ENCODE measurements at regions not wholly inside any gene's neighbourhood (a gene's known extent, or its start where the extent isn't known, plus 50 kb on each side); places are given as distances from the start of the nearest gene placed in this dataset.
A peak's percentile ranks its signal among the peaks of the same experiment; 100 is the strongest.

GRCh38 chr12:95413576-95413975 lies 60.4 kb upstream of the METAP2 start:
- CTCF ChIA-PET (ENCODE audit: unreplicated experiment): no interaction called here
- no peak overlapping the region for H2AFZ ChIP-seq (ENCODE audit: low read length)
- BruUV-seq (replicated peaks): no TSS peak

GRCh38 chr12:95415451-95415850 lies 58.5 kb upstream of the METAP2 start:
- H3K36me3 ChIP-seq (ENCODE audit: insufficient read depth, low read length): no peaks in the 10 kb centered on the region
- peak overlapping the region; percentile 39 for H3K27ac ChIP-seq (ENCODE audit: low read depth, low read length, poor library complexity, severe bottlenecking)
- H4K20me1 ChIP-seq (ENCODE audit: insufficient read depth, low read length): no peaks in the 10 kb centered on the region
- TF ChIP-seq CTCF (conservative IDR thresholded peaks at IDR 0.05; ENCODE audit: low read length) (no peak), EZH2phosphoT487 (IDR thresholded peaks at IDR 0.05; ENCODE audit: borderline replicate concordance, low read depth, low read length) (no peak)
- peak overlapping the region; percentile 69 for H2AFZ ChIP-seq (ENCODE audit: low read length)
- H3K4me2 ChIP-seq (ENCODE audit: low read length): peak overlapping the region; percentile 43
- H3K4me3 ChIP-seq (ENCODE audit: low read depth, low read length, poor library complexity, severe bottlenecking): no peak overlapping the region
- peaks cover 44% of the 10 kb centered on the region for H3K4me1 ChIP-seq (ENCODE audit: insufficient read depth, low read length, poor library complexity, severe bottlenecking)
- intact Hi-C loops (cut with micrococcal nuclease; ENCODE audit: unreplicated experiment): no loop called here
- H3K79me2 ChIP-seq (ENCODE audit: insufficient read depth, low read depth, low read length): no peaks in the 10 kb centered on the region
- no peaks in the 10 kb centered on the region for H3K9me2 ChIP-seq (ENCODE audit: insufficient read depth, low read length)
- no peaks in the 10 kb centered on the region for H3K9me3 ChIP-seq (ENCODE audit: low read length)
- DNase-seq (ENCODE audit: low spot score): no peak
- CTCF ChIA-PET (ENCODE audit: unreplicated experiment): no interaction called here
- POLR2A ChIA-PET: interaction anchor here (0.6 to 1.9 kb wide), 4 partner anchors 9 to 57 kb away, joined by 3 to 8 read pairs (median 4); no protein-coding TSS in a partner anchor
- BruUV-seq (replicated peaks): no TSS peak

More at GRCh38 chr12:95413576-95413975, 60.4 kb upstream of the METAP2 start:
- Histone ChIP-seq H3K4me2 (ENCODE audit: low read length) (no peak overlapping the region), H3K36me3 (ENCODE audit: insufficient read depth, low read length) (no peaks in the 10 kb centered on the region), H4K20me1 (ENCODE audit: insufficient read depth, low read length) (no peaks in the 10 kb centered on the region), H3K9me2 (ENCODE audit: insufficient read depth, low read length) (no peaks in the 10 kb centered on the region), H3K4me1 (ENCODE audit: insufficient read depth, low read length, poor library complexity, severe bottlenecking) (peaks cover 43% of the 10 kb centered on the region), H3K4me3 (ENCODE audit: low read depth, low read length, poor library complexity, severe bottlenecking) (no peak overlapping the region), H3K9me3 (ENCODE audit: low read length) (no peaks in the 10 kb centered on the region), H3K27ac (ENCODE audit: low read depth, low read length, poor library complexity, severe bottlenecking) (no peak overlapping the region), H3K79me2 (ENCODE audit: insufficient read depth, low read depth, low read length) (no peaks in the 10 kb centered on the region)
- TF ChIP-seq EZH2phosphoT487 (IDR thresholded peaks at IDR 0.05; ENCODE audit: borderline replicate concordance, low read depth, low read length) (no peak), CTCF (conservative IDR thresholded peaks at IDR 0.05; ENCODE audit: low read length) (no peak)
- intact Hi-C loops (cut with micrococcal nuclease; ENCODE audit: unreplicated experiment): no loop called here
- POLR2A ChIA-PET: interaction anchor here (0.6 to 2.7 kb wide), 2 partner anchors 10 to 1645 kb away, joined by 3 to 12 read pairs; no protein-coding TSS in a partner anchor
- no peak for DNase-seq (ENCODE audit: low spot score)

- H4K20me1 ChIP-seq (ENCODE audit: insufficient read depth, low read length): no peaks in the 10 kb centered on the region
- no peak overlapping the region for H3K4me3 ChIP-seq (ENCODE audit: low read depth, low read length, poor library complexity, severe bottlenecking)
- H3K27ac ChIP-seq (ENCODE audit: low read depth, low read length, poor library complexity, severe bottlenecking): peak overlapping the region; percentile 39
- H3K79me2 ChIP-seq (ENCODE audit: insufficient read depth, low read depth, low read length): no peaks in the 10 kb centered on the region
- peak overlapping the region; percentile 69; the same call in 1 of the 2 replicates for H2AFZ ChIP-seq (ENCODE audit: low read length)
- no peaks in the 10 kb centered on the region for H3K36me3 ChIP-seq (ENCODE audit: insufficient read depth, low read length)
- no peaks in the 10 kb centered on the region for H3K9me3 ChIP-seq (ENCODE audit: low read length)
- intact Hi-C loops (cut with micrococcal nuclease; ENCODE audit: unreplicated experiment): no loop called here
- ChIA-PET POLR2A (interaction anchor here (1.0 to 1.9 kb wide), 3 partner anchors 25 to 58 kb away, joined by 3 to 8 read pairs (median 3); no protein-coding TSS in a partner anchor), CTCF (ENCODE audit: unreplicated experiment) (no interaction called here)
- H3K4me1 ChIP-seq (ENCODE audit: insufficient read depth, low read length, poor library complexity, severe bottlenecking): peaks cover 44% of the 10 kb centered on the region
- TF ChIP-seq EZH2phosphoT487 (IDR thresholded peaks at IDR 0.05; ENCODE audit: borderline replicate concordance, low read depth, low read length) (no peak), CTCF (conservative IDR thresholded peaks at IDR 0.05; ENCODE audit: low read length) (no peak)
- no TSS peak for BruUV-seq (replicated peaks)
- peak; percentile 40 for DNase-seq (ENCODE audit: low spot score)
- peak overlapping the region; percentile 43 for H3K4me2 ChIP-seq (ENCODE audit: low read length)
- H3K9me2 ChIP-seq (ENCODE audit: insufficient read depth, low read length): no peaks in the 10 kb centered on the region
These were observed 57.8 kb upstream of the METAP2 start for GRCh38 chr12:95416111-95416636.
